Esophagus muscularis mucosa (tissue), 4 donors: ENCODE measurements at regions not wholly inside any gene's neighbourhood (a gene's known extent, or its start where the extent isn't known, plus 50 kb on each side); places are given as distances from the start of the nearest gene placed in this dataset.

Experiments used
- EP300 ChIP-seq: sonication (generic); formaldehyde crosslinking; IDR thresholded peaks from one replicate; pipeline ENCODE4 v1.6.1; 2017; ENCODE audit warnings: antibody characterized with exemption
- POLR2A ChIP-seq: fragments of 450-650 bp; IDR thresholded peaks from one replicate; pipeline ENCODE4 v1.6.1; 2017; ENCODE audit warnings: antibody characterized with exemption, moderate library complexity, mild to moderate bottlenecking, low read depth
- POLR2AphosphoS5 ChIP-seq, 2 donors: sonication (generic); formaldehyde crosslinking; IDR thresholded peaks; one replicate each; pipeline ENCODE4 v1.6.1; 2017; ENCODE audit warnings: antibody characterized with exemption in 2 of 2
- TF ChIP-seq, protein P1 (sequence below), 3 experiments: fragments of 200-600 bp in 2 of 3; fragments of 450-650 bp in 1 of 3; sonication (generic) in 2 of 3; IDR thresholded peaks; one replicate each; pipeline ENCODE4 v1.5.1; 2017 to 2019; ENCODE audit warnings: antibody characterized with exemption in 3 of 3, mild to moderate bottlenecking in 2 of 3, moderate library complexity in 1 of 3

DNA sequence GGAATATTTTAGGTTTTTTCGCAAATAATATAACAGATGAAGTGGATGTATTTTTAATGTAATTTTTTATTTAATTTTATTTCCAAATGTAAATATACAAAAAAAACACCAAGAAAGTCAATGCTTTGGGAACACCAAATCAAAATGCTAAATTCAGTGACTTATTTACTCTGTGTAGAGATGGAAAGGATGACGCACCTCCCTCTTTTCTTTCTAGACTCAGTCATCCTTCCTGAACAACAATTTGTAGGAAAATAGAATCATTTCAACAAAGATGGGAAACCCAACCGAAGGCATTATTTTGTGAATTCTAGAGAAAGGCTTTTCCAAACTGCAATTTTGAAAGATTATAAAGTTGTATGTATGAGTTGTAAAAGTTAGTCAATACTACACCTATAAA is 57.7 kb downstream of the CCER1 start:
- TF ChIP-seq, protein P1, sequence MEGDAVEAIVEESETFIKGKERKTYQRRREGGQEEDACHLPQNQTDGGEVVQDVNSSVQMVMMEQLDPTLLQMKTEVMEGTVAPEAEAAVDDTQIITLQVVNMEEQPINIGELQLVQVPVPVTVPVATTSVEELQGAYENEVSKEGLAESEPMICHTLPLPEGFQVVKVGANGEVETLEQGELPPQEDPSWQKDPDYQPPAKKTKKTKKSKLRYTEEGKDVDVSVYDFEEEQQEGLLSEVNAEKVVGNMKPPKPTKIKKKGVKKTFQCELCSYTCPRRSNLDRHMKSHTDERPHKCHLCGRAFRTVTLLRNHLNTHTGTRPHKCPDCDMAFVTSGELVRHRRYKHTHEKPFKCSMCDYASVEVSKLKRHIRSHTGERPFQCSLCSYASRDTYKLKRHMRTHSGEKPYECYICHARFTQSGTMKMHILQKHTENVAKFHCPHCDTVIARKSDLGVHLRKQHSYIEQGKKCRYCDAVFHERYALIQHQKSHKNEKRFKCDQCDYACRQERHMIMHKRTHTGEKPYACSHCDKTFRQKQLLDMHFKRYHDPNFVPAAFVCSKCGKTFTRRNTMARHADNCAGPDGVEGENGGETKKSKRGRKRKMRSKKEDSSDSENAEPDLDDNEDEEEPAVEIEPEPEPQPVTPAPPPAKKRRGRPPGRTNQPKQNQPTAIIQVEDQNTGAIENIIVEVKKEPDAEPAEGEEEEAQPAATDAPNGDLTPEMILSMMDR (IDR thresholded peaks at IDR 0.05): no peak
- TF ChIP-seq POLR2A: no peak
- TF ChIP-seq POLR2AphosphoS5 (IDR thresholded peaks at IDR 0.05): no peak
- no peak for TF ChIP-seq EP300
